ENCODE measurements at regions not wholly inside any gene's neighbourhood (a gene's known extent, or its start where the extent isn't known, plus 50 kb on each side); places are given as distances from the start of the nearest gene placed in this dataset.

DNA sequence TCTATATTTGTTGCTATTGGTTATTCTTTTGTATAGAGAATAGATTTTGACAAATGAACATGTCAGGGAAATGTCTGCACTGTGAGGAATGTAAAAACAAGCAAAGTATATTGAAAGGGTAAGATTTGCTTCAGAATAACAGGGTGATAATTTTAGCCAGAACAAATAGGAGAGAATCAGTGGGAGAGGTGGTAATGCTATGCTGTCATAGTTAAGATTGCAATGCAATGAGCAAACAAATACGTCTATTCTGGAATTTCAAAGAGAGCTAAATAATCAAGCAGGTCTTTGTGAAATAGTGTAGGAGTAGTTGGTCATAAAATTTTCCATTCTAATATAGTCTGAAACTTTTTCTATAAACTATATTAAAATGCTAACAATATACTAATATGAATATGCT is 1478.4 kb downstream of the TECRL start:
- TF ChIP-seq, protein P1, sequence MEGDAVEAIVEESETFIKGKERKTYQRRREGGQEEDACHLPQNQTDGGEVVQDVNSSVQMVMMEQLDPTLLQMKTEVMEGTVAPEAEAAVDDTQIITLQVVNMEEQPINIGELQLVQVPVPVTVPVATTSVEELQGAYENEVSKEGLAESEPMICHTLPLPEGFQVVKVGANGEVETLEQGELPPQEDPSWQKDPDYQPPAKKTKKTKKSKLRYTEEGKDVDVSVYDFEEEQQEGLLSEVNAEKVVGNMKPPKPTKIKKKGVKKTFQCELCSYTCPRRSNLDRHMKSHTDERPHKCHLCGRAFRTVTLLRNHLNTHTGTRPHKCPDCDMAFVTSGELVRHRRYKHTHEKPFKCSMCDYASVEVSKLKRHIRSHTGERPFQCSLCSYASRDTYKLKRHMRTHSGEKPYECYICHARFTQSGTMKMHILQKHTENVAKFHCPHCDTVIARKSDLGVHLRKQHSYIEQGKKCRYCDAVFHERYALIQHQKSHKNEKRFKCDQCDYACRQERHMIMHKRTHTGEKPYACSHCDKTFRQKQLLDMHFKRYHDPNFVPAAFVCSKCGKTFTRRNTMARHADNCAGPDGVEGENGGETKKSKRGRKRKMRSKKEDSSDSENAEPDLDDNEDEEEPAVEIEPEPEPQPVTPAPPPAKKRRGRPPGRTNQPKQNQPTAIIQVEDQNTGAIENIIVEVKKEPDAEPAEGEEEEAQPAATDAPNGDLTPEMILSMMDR (IDR thresholded peaks at IDR 0.05) = no peak
- Histone ChIP-seq H3K27me3 (no peaks in the 10 kb centered on the region), H3K9me3 (no peaks in the 10 kb centered on the region), H3K4me1 (no peaks in the 10 kb centered on the region), H3K27ac (no peak overlapping the region), H3K4me3 (no peak overlapping the region), H3K36me3 (no peaks in the 10 kb centered on the region)
- intact Hi-C loops (cut with DNase I) = no loop called here
- DNase-seq (ENCODE audit: low spot score in 2 of 2) = no peak

DNA sequence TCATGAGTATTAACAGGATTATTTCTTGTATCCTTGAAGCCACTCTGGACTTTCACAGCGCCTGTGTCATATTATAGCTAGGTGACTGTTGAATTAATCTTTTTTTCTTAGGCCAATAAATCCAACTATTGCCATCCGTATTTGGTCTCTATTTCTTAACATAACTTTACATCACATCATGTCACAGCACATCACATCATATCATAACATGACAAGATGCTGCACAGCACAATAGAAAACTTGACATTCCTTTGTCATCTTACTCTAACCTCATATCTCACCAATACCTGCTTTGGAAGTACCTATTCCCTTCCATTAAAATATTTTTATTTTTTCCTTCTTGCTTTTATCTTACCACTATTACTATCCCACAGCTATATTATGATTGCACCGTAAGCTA is 1480.8 kb downstream of the TECRL start:
- Histone ChIP-seq H3K4me1 (no peaks in the 10 kb centered on the region), H3K4me3 (no peak overlapping the region), H3K27ac (no peak overlapping the region), H3K27me3 (no peaks in the 10 kb centered on the region), H3K9me3 (no peaks in the 10 kb centered on the region), H3K36me3 (no peaks in the 10 kb centered on the region)
- TF ChIP-seq, protein P1 (IDR thresholded peaks at IDR 0.05) = no peak
- DNase-seq (ENCODE audit: low spot score in 2 of 2) = no peak
- intact Hi-C loops (cut with DNase I) = no loop called here

DNA sequence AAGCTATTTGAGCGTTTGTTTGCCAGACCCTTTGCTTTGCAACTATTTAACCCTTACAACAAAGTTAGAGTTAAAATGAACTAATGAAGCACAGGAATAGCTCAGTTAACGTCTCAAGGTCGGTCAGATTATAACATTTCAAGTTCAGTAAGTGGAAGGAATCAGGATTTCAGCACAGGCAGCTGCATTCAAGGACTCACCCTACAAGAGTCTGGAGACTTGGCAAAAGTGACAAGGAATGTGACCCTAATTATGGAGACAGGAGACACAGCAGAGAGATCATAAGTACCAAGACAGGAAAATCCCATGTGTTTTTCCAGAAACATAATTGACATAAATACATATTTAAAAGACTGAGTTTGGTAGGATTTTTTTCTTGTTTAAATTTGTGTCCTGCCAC is 1481.7 kb downstream of the TECRL start:
- H3K9me3 ChIP-seq = no peaks in the 10 kb centered on the region
- TF ChIP-seq, protein P1 (IDR thresholded peaks at IDR 0.05) = no peak
- intact Hi-C loops (cut with DNase I) = no loop called here
- H3K4me1 ChIP-seq = no peaks in the 10 kb centered on the region
- no peak for DNase-seq (ENCODE audit: low spot score in 2 of 2)
- H3K27ac ChIP-seq = no peak overlapping the region
- H3K4me3 ChIP-seq = no peak overlapping the region
- no peaks in the 10 kb centered on the region for H3K27me3 ChIP-seq
- no peaks in the 10 kb centered on the region for H3K36me3 ChIP-seq

DNA sequence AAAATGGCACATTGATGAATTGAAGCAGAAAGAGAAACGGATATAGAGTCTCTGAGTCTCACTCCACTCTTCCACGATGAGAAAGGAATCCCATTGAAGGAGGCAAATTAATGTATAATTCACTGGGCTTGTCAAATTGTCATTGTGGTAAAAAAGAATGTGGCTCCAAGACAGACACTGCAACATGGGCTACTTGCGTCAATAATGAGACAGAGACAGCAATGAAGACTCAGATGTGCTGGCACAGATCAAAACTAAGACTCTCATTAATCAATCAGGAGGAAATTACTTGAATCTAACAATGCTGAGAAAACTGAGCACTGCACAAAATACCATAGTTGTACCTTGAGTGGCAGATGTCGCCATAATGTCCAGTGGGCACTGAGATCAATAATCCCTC is 1485.5 kb downstream of the TECRL start:
- no peak for DNase-seq (ENCODE audit: low spot score in 2 of 2)
- Histone ChIP-seq H3K36me3 (no peaks in the 10 kb centered on the region), H3K9me3 (no peaks in the 10 kb centered on the region), H3K27me3 (no peaks in the 10 kb centered on the region), H3K4me3 (no peak overlapping the region), H3K27ac (no peak overlapping the region), H3K4me1 (no peaks in the 10 kb centered on the region)
- intact Hi-C loops (cut with DNase I) = no loop called here
- TF ChIP-seq, protein P1 (IDR thresholded peaks at IDR 0.05) = no peak

DNA sequence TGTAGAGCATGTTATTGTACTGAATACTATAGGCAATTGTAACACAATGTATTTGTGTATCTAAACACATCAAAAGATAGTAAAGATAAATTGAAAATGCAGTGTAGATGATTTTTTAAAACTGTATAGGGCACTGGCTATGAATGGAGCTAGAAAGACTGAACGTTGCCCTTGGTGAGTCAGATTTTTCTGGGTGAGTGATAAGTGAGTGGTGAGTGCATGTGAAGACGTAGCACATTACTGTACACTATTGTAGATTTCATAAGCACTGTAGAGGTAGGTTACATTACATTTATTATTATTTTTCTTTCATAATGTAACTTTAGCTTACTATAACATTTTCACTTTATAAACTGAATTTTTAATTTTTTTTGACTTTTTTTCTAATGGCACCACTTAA is 1491.6 kb downstream of the TECRL start:
- DNase-seq (ENCODE audit: low spot score in 2 of 2) = no peak
- no peak overlapping the region for H3K4me3 ChIP-seq
- H3K4me1 ChIP-seq = no peaks in the 10 kb centered on the region
- H3K27me3 ChIP-seq = no peaks in the 10 kb centered on the region
- H3K9me3 ChIP-seq = no peaks in the 10 kb centered on the region
- TF ChIP-seq, protein P1 (IDR thresholded peaks at IDR 0.05) = no peak
- no peak overlapping the region for H3K27ac ChIP-seq
- intact Hi-C loops (cut with DNase I) = no loop called here
- no peaks in the 10 kb centered on the region for H3K36me3 ChIP-seq

DNA sequence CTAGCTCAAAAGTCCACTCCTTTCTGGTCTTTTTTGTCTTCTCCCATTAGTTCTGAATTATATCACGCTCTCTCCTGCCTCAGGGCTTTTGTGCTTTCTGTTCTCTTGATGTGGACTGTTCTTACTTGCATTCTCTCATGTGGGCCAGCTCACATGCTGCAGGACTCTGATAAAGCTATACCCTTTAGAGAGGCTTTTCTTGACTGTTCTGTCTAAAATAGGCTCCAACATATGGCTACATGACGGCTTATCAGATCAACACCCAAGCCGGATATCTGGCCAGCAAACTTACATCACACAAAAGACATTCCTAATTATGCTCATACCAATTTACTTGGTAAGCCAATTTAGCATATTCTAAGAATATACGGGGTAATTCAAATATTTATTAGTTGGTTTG is 1494.5 kb downstream of the TECRL start:
- no peak for DNase-seq (ENCODE audit: low spot score in 2 of 2)
- intact Hi-C loops (cut with DNase I) = no loop called here

More for the DNA sequence above, 1494.5 kb downstream of the TECRL start:
- no peak overlapping the region for H3K4me3 ChIP-seq
- H3K27ac ChIP-seq = no peak overlapping the region
- TF ChIP-seq, protein P1 (IDR thresholded peaks at IDR 0.05) = no peak
- no peaks in the 10 kb centered on the region for H3K27me3 ChIP-seq
- H3K36me3 ChIP-seq = no peaks in the 10 kb centered on the region
- no peaks in the 10 kb centered on the region for H3K4me1 ChIP-seq
- H3K9me3 ChIP-seq = no peaks in the 10 kb centered on the region
